K562 (cell line): ENCODE measurements at regions not wholly inside any gene's neighbourhood (a gene's known extent, or its start where the extent isn't known, plus 50 kb on each side); places are given as distances from the start of the nearest gene placed in this dataset.

Experiments
- ATAC-seq: fragments of 200-7000 bp; cut with Tn5 transposase; 3 replicates; pipeline ENCODE4 v1.9.1; 2020; ENCODE audit warnings: moderate library complexity
- BruUV-seq: library from RNA; stranded (reverse); fragments of 400-500 nt; replicated peaks from 2 replicates; lab custom pipeline; 2021; lab: Mats Ljungman, UMichigan
- CTCF ChIA-PET: fragments of 300-600 bp; formaldehyde crosslinking; extraction: SDS; loops from one replicate; lab custom pipeline; 2021; ENCODE audit warnings: low intra/inter-chr PET ratio; lab: Yijun Ruan, JAX
- POLR2A ChIA-PET: fragments of 300-600, 350-650 bp; sonication (Branson Sonifier 250); formaldehyde crosslinking; extraction: SDS; loops from one replicate; lab custom pipeline; 2021; ENCODE audit warnings: antibody characterized with exemption, inconsistent platforms; lab: Yijun Ruan, JAX
- DNase-seq, 4 experiments: peaks; one replicate each; pipeline versions ENCODE4 v3.0.0 to v3.0.0-alpha.2; 2011 to 2018; ENCODE audit warnings: low spot score in 3 of 4, mixed read lengths in 3 of 4; ENCODE audit errors: extremely low read depth in 1 of 4
- FAIRE-seq: peaks from 2 replicates; lab custom pipeline; 2011; peaks lifted over from hg19 to GRCh38; lab: Jason Lieb, UNC
- H2AFZ ChIP-seq: 2 replicates; pipeline ENCODE4 v1.6.0; 2011; ENCODE audit warnings: low read depth, low read length, control low read depth, inconsistent platforms
- H3K27ac ChIP-seq: fragments of 200-600 bp; 3 replicates; pipeline ENCODE4 v1.8.0; 2011; ENCODE audit warnings: low read depth, mild to moderate bottlenecking, control low read depth, inconsistent platforms, low read length, moderate library complexity, mixed read lengths; ENCODE audit errors: extremely low read depth
- H3K27me3 ChIP-seq, 2 experiments: fragments of 300-600 bp in 1 of 2; 2 replicates in 1 of 2; 3 replicates in 1 of 2; pipeline versions ENCODE4 v1.6.0 to v1.8.0; 2011; ENCODE audit warnings: inconsistent platforms in 2 of 2, low read length in 2 of 2, mild to moderate bottlenecking in 1 of 2, mixed read lengths in 1 of 2, moderate library complexity in 1 of 2; ENCODE audit not compliant: control insufficient read depth in 2 of 2, insufficient read depth in 2 of 2
- H3K36me3 ChIP-seq: fragments of 300-600 bp; 3 replicates; pipeline ENCODE4 v1.8.0; 2011; ENCODE audit warnings: mild to moderate bottlenecking, low read length, inconsistent platforms; ENCODE audit not compliant: control insufficient read depth, insufficient read depth
- H3K4me1 ChIP-seq, 2 experiments: fragments of 200-600 bp in 1 of 2; replicated peaks in 1 of 2; 2 replicates in 1 of 2; 3 replicates in 1 of 2; pipeline versions ENCODE4 v1.5.1 to v1.8.0; 2011; ENCODE audit warnings: inconsistent platforms in 2 of 2, low read length in 2 of 2, mild to moderate bottlenecking in 1 of 2, mixed read lengths in 1 of 2, moderate library complexity in 1 of 2; ENCODE audit not compliant: control insufficient read depth in 2 of 2, insufficient read depth in 2 of 2
- H3K4me2 ChIP-seq: 2 replicates; pipeline ENCODE4 v1.6.1; 2011; ENCODE audit warnings: low read length, control low read depth, inconsistent platforms, mixed read lengths; ENCODE audit not compliant: insufficient read depth
- H3K4me3 ChIP-seq: fragments of 200-600 bp; sonication (generic), shearing (Covaris generic); 2 replicates; pipeline ENCODE4 v1.5.1; 2016; ENCODE audit warnings: control low read depth, inconsistent platforms
- H3K79me2 ChIP-seq: fragments of 200-600 bp; 3 replicates; pipeline ENCODE4 v1.8.0; 2011; ENCODE audit warnings: low read length, inconsistent platforms; ENCODE audit not compliant: control insufficient read depth, insufficient read depth
- H3K9ac ChIP-seq, 2 experiments: 2 replicates each; pipeline versions ENCODE4 v1.6.0 to v1.6.1; 2011; ENCODE audit warnings: low read depth in 2 of 2, low read length in 2 of 2, control low read depth in 1 of 2, inconsistent platforms in 1 of 2, mild to moderate bottlenecking in 1 of 2, mixed read lengths in 1 of 2; ENCODE audit not compliant: insufficient read depth in 1 of 2
- H3K9me1 ChIP-seq: one replicate; pipeline ENCODE4 v1.6.0; 2011; ENCODE audit warnings: inconsistent platforms, mild to moderate bottlenecking, low read length, moderate library complexity; ENCODE audit not compliant: control insufficient read depth, insufficient read depth
- H3K9me3 ChIP-seq: replicated peaks from 2 replicates; pipeline ENCODE4 v1.5.1; 2011; ENCODE audit warnings: low read depth, low read length, inconsistent platforms; ENCODE audit not compliant: control insufficient read depth, insufficient read depth
- H4K20me1 ChIP-seq: replicated peaks from 2 replicates; pipeline ENCODE4 v1.6.1; 2011; ENCODE audit warnings: low read length, inconsistent platforms, mixed read lengths; ENCODE audit not compliant: control insufficient read depth, insufficient read depth
- HDAC3 ChIP-seq: fragments of 450-650 bp; IDR thresholded peaks from 2 replicates; pipeline ENCODE4 v1.6.1; 2018; ENCODE audit warnings: borderline replicate concordance, mild to moderate bottlenecking, moderate library complexity; ENCODE audit not compliant: partially characterized antibody
- SIN3B ChIP-seq: fragments of 450-650 bp; IDR thresholded peaks from 2 replicates; pipeline ENCODE4 v1.6.1; 2017; ENCODE audit warnings: low read depth, mild to moderate bottlenecking, moderate library complexity
- XRCC3 ChIP-seq: fragments of 450-650 bp; IDR thresholded peaks from 2 replicates; pipeline ENCODE4 v1.6.1; 2017; ENCODE audit warnings: mild to moderate bottlenecking, moderate library complexity
- ZBTB49 ChIP-seq: sonication (generic); formaldehyde crosslinking; IDR thresholded peaks from 2 replicates; pipeline ENCODE4 v1.8.0; 2022; ENCODE audit warnings: missing genetic modification reagents, mild to moderate bottlenecking, borderline replicate concordance
- in situ Hi-C: fragments of 300-500 bp; cut with MboI; formaldehyde crosslinking; loops from 4 replicates; pipeline ENCODE4 v1.15.0; 2018; ENCODE audit warnings: inconsistent platforms, mixed read lengths
- intact Hi-C: fragments of 100-400 bp; cut with micrococcal nuclease; formaldehyde crosslinking; loops from 2 replicates; pipeline ENCODE4 v1.14.2; 2022
- TF ChIP-seq, protein P1 (sequence below): sonication (generic); formaldehyde crosslinking; IDR thresholded peaks from 2 replicates; pipeline ENCODE4 v1.8.0; 2022; ENCODE audit warnings: mild to moderate bottlenecking, missing genetic modification reagents
- TF ChIP-seq, protein P2 (sequence below), 3 experiments: IDR thresholded peaks in 2 of 3; conservative IDR thresholded peaks in 1 of 3; 2 replicates each; pipeline ENCODE4 v1.5.1; 2011 to 2012; ENCODE audit warnings: low read length in 3 of 3, mild to moderate bottlenecking in 3 of 3, control low read depth in 2 of 3, improper control_type of control experiment in 1 of 3, inconsistent platforms in 1 of 3, low read depth in 1 of 3, mixed read lengths in 1 of 3, moderate library complexity in 1 of 3; ENCODE audit not compliant: insufficient read depth in 2 of 3

DNA sequence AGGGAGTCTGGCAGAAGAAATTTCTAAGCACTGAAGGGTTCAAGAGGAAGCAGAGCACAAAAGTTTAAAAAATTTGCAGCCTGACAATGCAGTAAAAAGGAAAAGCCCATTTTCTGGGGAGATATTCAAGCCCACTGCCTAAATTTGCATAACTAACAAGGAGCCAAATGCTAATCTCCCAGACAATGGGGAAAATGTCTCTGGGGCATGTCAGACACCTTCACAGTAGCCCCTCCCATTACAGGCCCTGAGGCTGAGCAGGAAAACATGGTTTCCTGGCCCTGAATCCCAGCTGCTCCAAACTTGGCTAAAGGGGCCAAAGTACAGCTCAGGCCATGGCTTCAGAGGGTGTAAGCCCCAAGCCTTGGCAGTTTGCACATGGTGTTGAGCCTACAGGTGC lies 908.5 kb upstream of the MANEA start:
- no peak for ATAC-seq
- no peak for FAIRE-seq
- intact Hi-C loops, result no loop called here
- no peaks in the 10 kb centered on the region for H3K9me1 ChIP-seq
- no peak overlapping the region for H3K4me3 ChIP-seq
- in situ Hi-C loops, result no loop called here
- no TSS peak for BruUV-seq
- H3K9me3 ChIP-seq, result 0 out of 2 replicates have a peak, but pooled peaks cover 2% of the 10 kb centered on the region
- H3K4me2 ChIP-seq, result no peak overlapping the region
- no peak for DNase-seq
- ChIA-PET CTCF (no interaction called here), POLR2A (no interaction called here)
- TF ChIP-seq ZBTB49 (CRISPR knock-in tag) (no peak), HDAC3 (no peak), XRCC3 (no peak), SIN3B (no peak)
- TF ChIP-seq, protein P1, sequence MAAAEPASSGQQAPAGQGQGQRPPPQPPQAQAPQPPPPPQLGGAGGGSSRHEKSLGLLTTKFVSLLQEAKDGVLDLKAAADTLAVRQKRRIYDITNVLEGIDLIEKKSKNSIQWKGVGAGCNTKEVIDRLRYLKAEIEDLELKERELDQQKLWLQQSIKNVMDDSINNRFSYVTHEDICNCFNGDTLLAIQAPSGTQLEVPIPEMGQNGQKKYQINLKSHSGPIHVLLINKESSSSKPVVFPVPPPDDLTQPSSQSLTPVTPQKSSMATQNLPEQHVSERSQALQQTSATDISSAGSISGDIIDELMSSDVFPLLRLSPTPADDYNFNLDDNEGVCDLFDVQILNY (CRISPR knock-in tag), result no peak
- TF ChIP-seq, protein P2, sequence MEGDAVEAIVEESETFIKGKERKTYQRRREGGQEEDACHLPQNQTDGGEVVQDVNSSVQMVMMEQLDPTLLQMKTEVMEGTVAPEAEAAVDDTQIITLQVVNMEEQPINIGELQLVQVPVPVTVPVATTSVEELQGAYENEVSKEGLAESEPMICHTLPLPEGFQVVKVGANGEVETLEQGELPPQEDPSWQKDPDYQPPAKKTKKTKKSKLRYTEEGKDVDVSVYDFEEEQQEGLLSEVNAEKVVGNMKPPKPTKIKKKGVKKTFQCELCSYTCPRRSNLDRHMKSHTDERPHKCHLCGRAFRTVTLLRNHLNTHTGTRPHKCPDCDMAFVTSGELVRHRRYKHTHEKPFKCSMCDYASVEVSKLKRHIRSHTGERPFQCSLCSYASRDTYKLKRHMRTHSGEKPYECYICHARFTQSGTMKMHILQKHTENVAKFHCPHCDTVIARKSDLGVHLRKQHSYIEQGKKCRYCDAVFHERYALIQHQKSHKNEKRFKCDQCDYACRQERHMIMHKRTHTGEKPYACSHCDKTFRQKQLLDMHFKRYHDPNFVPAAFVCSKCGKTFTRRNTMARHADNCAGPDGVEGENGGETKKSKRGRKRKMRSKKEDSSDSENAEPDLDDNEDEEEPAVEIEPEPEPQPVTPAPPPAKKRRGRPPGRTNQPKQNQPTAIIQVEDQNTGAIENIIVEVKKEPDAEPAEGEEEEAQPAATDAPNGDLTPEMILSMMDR (IDR thresholded peaks at IDR 0.05 in 2 of 3, conservative IDR thresholded peaks at IDR 0.05 in 1 of 3; ENCODE audit: insufficient read depth in 2 of 3, low read depth in 1 of 3, low read length in 3 of 3), result no peak
- H3K79me2 ChIP-seq, result no peaks in the 10 kb centered on the region
- H3K9ac ChIP-seq, result no peak overlapping the region
- no peaks in the 10 kb centered on the region for H4K20me1 ChIP-seq
- no peaks in the 10 kb centered on the region for H3K4me1 ChIP-seq
- H2AFZ ChIP-seq, result no peak overlapping the region
- H3K27ac ChIP-seq, result no peak overlapping the region
- no peaks in the 10 kb centered on the region for H3K27me3 ChIP-seq
- H3K36me3 ChIP-seq, result no peaks in the 10 kb centered on the region
